ENCODE measurements at regions not wholly inside any gene's neighbourhood (a gene's known extent, or its start where the extent isn't known, plus 50 kb on each side); places are given as distances from the start of the nearest gene placed in this dataset.
A peak's percentile ranks its signal among the peaks of the same experiment; 100 is the strongest.

DNA sequence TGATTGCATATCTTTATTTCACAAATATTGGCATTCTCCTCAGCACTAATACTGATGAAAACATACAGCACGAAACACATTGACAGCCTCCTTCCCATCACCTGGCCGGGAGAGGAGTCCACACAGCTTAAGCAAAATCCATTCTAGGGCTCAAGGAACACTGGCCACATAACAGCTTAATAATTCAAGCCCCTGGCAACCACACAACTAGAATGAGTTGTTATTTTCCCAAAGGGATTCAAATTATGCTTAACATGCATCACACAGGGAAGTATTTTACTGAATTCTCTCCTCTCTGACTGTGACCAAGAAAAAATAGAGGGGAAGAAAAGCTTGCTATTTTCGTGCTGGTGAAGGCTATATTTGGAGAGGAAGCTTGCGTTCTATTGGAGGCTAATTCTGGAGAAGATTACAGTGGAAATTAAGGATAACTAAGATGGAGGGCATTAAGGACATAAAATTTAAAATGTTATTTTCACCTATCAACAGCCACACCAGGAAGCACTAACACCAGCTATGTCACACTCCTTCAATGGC lies 198.5 kb downstream of the ADGRG6 start:
- ATAC-seq (no peak), DNase-seq (no peak)
- H3K4me3 ChIP-seq (ENCODE audit: low read length) = no peak overlapping the region
- H3K27ac ChIP-seq (ENCODE audit: low read length) = no peak overlapping the region
- 37% methylated on average over 4 of the region's 4 CpGs for WGBS
- H3K4me1 ChIP-seq (ENCODE audit: control insufficient read depth, insufficient read depth, low read length) = no peaks in the 10 kb centered on the region
- H3K27me3 ChIP-seq (ENCODE audit: control insufficient read depth, insufficient read depth) = no peaks in the 10 kb centered on the region
- intact Hi-C loops (cut with DNase I) = no loop called here
- H3K9me3 ChIP-seq (ENCODE audit: control insufficient read depth, low read length) = no peaks in the 10 kb centered on the region

DNA sequence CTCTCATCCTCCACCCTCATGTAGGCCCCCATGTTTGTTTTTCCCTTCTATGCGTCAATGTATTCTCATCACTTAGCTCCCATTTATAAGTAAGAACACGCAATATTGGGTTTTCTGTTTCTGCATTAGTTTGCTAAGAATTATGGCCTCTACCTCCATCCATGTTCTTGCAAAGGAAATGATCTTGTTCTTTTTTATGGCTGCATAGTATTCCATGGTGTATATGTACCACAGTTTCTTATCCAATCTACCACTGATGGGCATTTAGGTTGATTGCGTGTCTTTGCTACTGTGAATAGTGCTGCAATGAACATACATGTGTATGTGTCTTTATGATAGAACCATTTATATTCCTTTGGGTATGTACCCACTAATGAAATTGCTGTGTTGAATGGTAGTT lies 200.0 kb downstream of the ADGRG6 start:
- no peak overlapping the region for H3K4me3 ChIP-seq (ENCODE audit: low read length)
- no peak overlapping the region for H3K27ac ChIP-seq (ENCODE audit: low read length)
- DNase-seq = no peak
- intact Hi-C loops (cut with DNase I) = no loop called here
- H3K4me1 ChIP-seq (ENCODE audit: control insufficient read depth, insufficient read depth, low read length) = no peaks in the 10 kb centered on the region
- no peak for ATAC-seq
- no peaks in the 10 kb centered on the region for H3K27me3 ChIP-seq (ENCODE audit: control insufficient read depth, insufficient read depth)
- WGBS = 75% methylated on average over 3 of the region's 3 CpGs
- no peaks in the 10 kb centered on the region for H3K9me3 ChIP-seq (ENCODE audit: control insufficient read depth, low read length)

DNA sequence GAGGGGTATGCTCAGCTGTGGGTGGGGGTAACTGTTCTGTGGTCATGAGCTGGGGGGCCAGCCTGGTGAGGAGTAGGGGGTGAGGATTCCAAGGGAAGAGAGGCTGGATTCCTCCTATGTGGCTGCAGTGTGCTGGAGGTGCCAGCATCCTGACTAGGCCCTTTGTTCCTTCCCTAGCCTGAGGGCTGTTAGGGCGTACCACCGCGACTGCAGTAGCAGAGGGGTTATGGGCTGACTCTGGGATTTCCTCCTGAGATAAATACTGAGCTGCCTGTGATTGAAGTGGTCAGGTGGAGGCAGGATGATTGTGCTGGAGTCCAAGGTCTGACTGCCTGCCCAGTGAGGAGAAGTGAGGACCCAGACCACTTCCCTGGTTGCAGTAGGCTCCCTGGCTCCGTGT lies 205.3 kb downstream of the ADGRG6 start:
- intact Hi-C loops (cut with DNase I) = no loop called here
- ATAC-seq (no peak), DNase-seq (no peak)
- no peaks in the 10 kb centered on the region for H3K27me3 ChIP-seq (ENCODE audit: control insufficient read depth, insufficient read depth)
- no peaks in the 10 kb centered on the region for H3K4me1 ChIP-seq (ENCODE audit: control insufficient read depth, insufficient read depth, low read length)
- H3K9me3 ChIP-seq (ENCODE audit: control insufficient read depth, low read length) = no peaks in the 10 kb centered on the region
- H3K4me3 ChIP-seq (ENCODE audit: low read length) = no peak overlapping the region
- H3K27ac ChIP-seq (ENCODE audit: low read length) = no peak overlapping the region
- 90% methylated on average over 4 of the region's 4 CpGs for WGBS

DNA sequence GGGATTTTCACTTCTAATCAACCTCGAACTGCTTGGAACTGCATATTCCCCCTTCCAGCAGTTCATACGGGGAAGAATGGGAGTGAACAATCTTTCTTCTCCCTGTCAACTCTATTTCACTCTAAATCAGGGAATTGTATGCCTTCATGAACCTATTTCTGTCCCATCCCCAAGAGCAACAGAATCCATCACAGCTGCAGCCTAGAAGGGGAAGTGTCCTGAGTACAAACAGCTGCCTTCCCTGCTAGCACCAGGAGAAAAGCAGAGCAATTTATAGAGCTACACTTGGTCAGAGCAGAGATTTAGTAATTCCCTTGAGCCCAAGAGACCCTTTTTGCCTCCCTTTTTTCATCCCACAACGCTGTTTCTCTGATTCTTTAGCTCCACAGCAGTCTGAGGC lies 208.4 kb downstream of the ADGRG6 start:
- intact Hi-C loops (cut with DNase I) = no loop called here
- Histone ChIP-seq H3K27ac (ENCODE audit: low read length) (no peak overlapping the region), H3K4me1 (ENCODE audit: control insufficient read depth, insufficient read depth, low read length) (no peaks in the 10 kb centered on the region), H3K27me3 (ENCODE audit: control insufficient read depth, insufficient read depth) (no peaks in the 10 kb centered on the region), H3K4me3 (ENCODE audit: low read length) (no peak overlapping the region), H3K9me3 (ENCODE audit: control insufficient read depth, low read length) (no peaks in the 10 kb centered on the region)
- WGBS = 45% methylated on average over 3 of the region's 3 CpGs
- DNase-seq (no peak), ATAC-seq (no peak)

DNA sequence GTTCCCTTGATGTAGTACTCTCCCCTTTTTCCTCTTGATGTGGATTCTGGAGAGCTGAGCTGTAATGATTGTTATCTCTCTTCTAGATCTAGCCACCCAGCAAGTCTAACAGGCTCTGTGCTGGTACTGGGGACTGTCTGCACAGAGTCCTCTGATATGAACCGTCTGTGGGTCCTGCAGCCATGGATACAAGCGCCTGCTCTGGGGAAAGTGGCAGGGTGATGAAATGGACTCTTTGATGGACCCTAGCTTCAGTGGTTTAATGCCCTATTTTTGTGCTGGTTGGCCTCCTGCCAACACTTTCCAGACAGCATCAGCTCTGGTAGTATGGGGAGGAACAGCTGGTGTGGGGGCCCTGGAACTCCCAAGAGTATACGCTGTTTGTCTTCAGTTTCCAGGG lies 216.3 kb downstream of the ADGRG6 start:
- intact Hi-C loops (cut with DNase I) = no loop called here

DNA sequence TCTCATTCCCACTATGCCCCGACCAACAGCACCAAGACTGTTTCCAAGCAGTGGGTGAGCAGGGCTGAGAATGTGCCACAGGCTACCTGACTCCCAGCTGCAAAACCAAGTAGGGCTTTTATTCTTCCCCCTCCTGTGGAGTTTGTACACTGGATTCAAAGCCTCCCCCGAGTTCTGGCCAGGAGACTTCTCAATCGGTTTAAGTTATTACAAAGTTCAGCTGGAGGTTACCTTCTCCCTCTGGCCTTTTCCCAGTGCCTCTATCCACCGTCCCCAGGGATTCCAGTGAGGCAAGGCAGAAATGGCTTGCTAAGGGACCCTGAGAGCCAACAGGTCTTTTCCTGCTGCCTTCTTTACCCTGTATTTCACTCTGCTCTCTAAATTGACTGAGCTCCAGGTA lies 217.0 kb downstream of the ADGRG6 start:
- ATAC-seq (no peak), DNase-seq (no peak)
- H3K9me3 ChIP-seq (ENCODE audit: control insufficient read depth, low read length) = no peaks in the 10 kb centered on the region
- H3K4me1 ChIP-seq (ENCODE audit: control insufficient read depth, insufficient read depth, low read length) = no peaks in the 10 kb centered on the region
- H3K27me3 ChIP-seq (ENCODE audit: control insufficient read depth, insufficient read depth) = no peaks in the 10 kb centered on the region
- intact Hi-C loops (cut with DNase I) = no loop called here
- H3K4me3 ChIP-seq (ENCODE audit: low read length) = no peak overlapping the region
- WGBS = 62% methylated on average over 4 of the region's 4 CpGs
- H3K27ac ChIP-seq (ENCODE audit: low read length) = no peak overlapping the region

More for the DNA sequence above, 216.3 kb downstream of the ADGRG6 start:
- 35% methylated on average over 3 of the region's 3 CpGs for WGBS
- no peak overlapping the region for H3K27ac ChIP-seq (ENCODE audit: low read length)
- H3K4me1 ChIP-seq (ENCODE audit: control insufficient read depth, insufficient read depth, low read length) = no peaks in the 10 kb centered on the region
- peak in 1 of 3 donors; percentile 23 for DNase-seq
- H3K27me3 ChIP-seq (ENCODE audit: control insufficient read depth, insufficient read depth) = no peaks in the 10 kb centered on the region
- H3K4me3 ChIP-seq (ENCODE audit: low read length) = no peak overlapping the region
- ATAC-seq = no peak
- no peaks in the 10 kb centered on the region for H3K9me3 ChIP-seq (ENCODE audit: control insufficient read depth, low read length)

DNA sequence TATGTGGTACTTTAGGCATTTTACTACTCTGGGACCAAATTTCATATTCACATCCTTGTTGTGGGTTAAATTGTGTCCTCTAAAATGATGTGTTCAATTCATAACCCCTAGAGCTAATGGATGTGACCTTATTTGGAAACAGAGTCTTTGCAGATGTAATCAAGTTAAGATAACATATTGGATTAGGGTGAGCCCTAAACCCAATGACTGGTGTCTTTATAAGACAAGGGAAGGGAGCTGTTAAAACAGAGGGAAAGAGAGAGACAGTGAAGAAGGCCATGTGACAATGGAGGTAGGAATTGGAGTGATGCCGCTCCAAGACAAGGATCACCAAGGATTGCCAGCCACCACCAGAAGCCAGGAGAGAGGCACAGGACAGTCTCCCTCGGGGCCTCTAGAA lies 220.0 kb downstream of the ADGRG6 start:
- intact Hi-C loops (cut with DNase I) = no loop called here
- no peak overlapping the region for H3K27ac ChIP-seq (ENCODE audit: low read length)

DNA sequence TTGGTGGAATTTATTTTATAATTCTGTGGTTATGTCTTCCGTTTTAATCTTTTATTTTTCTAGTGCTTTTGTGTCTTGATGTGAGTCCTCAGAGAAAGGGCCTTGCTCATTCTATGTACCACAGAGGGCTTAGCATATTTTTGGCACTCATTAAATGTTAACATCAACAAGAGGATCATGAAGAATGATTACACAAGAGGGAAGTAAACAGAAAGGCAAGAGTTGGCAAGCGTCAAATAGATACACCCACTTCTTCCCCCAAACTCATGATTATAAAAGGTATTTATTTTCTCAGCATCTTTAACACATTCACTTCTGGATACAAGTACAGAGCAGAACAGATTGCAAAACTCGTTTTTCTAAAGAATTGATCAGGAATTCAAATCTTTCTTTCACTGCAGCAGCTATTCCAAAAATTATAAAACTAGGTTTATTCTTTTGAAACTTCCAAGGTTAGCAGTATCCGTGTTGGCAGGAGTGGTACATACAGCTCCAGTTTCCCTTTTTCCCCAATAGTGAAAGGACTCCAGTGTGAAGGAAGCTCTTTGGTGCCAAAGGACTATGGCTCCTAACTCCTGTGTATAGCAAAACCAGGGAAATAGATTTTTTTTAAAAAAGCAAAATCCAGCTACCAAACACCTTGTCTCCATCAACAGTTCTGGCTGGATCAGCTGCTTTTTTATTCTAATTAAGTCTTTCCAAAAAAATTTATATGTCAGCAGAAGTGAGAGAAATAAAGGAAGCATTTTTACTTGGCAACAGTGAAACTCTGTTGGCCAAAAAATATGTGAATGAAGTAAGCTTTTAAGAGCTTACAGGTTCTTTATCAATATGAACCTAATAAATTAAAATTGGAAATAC lies 221.9 kb downstream of the ADGRG6 start:
- 43% methylated on average over 4 of the region's 4 CpGs for WGBS
- H3K27me3 ChIP-seq (ENCODE audit: control insufficient read depth, insufficient read depth) = no peaks in the 10 kb centered on the region
- no peak overlapping the region for H3K27ac ChIP-seq (ENCODE audit: low read length)
- no peaks in the 10 kb centered on the region for H3K4me1 ChIP-seq (ENCODE audit: control insufficient read depth, insufficient read depth, low read length)
- H3K4me3 ChIP-seq (ENCODE audit: low read length) = no peak overlapping the region
- no peaks in the 10 kb centered on the region for H3K9me3 ChIP-seq (ENCODE audit: control insufficient read depth, low read length)
- intact Hi-C loops (cut with DNase I) = no loop called here
- ATAC-seq (no peak), DNase-seq (no peak)

More for the DNA sequence above, 220.0 kb downstream of the ADGRG6 start:
- Histone ChIP-seq H3K9me3 (ENCODE audit: control insufficient read depth, low read length) (no peaks in the 10 kb centered on the region), H3K27me3 (ENCODE audit: control insufficient read depth, insufficient read depth) (no peaks in the 10 kb centered on the region), H3K4me1 (ENCODE audit: control insufficient read depth, insufficient read depth, low read length) (no peaks in the 10 kb centered on the region), H3K4me3 (ENCODE audit: low read length) (no peak overlapping the region)
- no peak for DNase-seq
- 87% methylated on average over 2 of the region's 2 CpGs for WGBS
- no peak for ATAC-seq

DNA sequence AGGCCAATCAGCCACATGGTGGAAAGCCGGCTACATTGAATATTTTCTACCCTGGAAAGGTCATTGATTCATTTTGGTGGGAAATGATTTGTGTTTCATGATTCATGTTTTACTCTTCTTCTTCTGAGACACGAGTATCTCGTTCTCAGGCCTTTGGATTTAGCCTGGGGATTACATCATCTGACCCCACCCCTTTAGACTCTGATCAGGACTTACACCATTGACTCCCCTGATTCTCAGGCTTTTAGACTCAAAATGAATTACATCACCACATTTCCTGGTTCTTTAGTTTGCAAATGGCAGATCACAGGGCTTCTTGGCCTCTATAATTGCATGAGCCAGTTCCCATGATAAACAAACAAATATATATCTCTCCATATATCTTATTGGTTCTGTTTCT lies 228.8 kb downstream of the ADGRG6 start:
- Histone ChIP-seq H3K4me3 (ENCODE audit: low read length) (no peak overlapping the region), H3K4me1 (ENCODE audit: control insufficient read depth, insufficient read depth, low read length) (no peaks in the 10 kb centered on the region), H3K27ac (ENCODE audit: low read length) (no peak overlapping the region), H3K27me3 (ENCODE audit: control insufficient read depth, insufficient read depth) (no peaks in the 10 kb centered on the region), H3K9me3 (ENCODE audit: control insufficient read depth, low read length) (no peaks in the 10 kb centered on the region)
- 74% methylated on average over 3 of the region's 3 CpGs for WGBS
- DNase-seq (no peak), ATAC-seq (no peak)
- intact Hi-C loops (cut with DNase I) = no loop called here

DNA sequence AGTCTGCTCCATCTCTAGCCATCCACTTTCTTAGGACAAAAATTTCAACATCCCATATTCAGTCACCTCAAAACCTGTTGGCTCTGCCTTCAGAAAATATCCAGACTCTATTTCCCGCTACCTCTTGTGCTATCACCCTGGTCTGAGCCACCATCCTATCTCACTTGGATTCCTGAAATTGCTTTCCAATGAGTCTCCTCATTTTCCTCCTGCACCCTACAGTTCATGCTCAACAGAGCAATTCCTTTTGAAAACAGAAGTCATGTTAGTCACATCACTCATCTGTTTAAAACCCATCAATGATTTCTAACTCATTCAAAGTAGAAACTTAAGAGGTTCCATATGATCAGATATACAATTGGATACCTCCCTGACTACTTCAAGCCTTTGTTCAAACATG lies 229.9 kb downstream of the ADGRG6 start:
- no peaks in the 10 kb centered on the region for H3K4me1 ChIP-seq (ENCODE audit: control insufficient read depth, insufficient read depth, low read length)
- no peaks in the 10 kb centered on the region for H3K9me3 ChIP-seq (ENCODE audit: control insufficient read depth, low read length)
- WGBS = 54% methylated on average over 1 of the region's 1 CpG
- H3K4me3 ChIP-seq (ENCODE audit: low read length) = no peak overlapping the region
- intact Hi-C loops (cut with DNase I) = no loop called here
- H3K27ac ChIP-seq (ENCODE audit: low read length) = no peak overlapping the region
- DNase-seq (no peak), ATAC-seq (no peak)
- no peaks in the 10 kb centered on the region for H3K27me3 ChIP-seq (ENCODE audit: control insufficient read depth, insufficient read depth)

DNA sequence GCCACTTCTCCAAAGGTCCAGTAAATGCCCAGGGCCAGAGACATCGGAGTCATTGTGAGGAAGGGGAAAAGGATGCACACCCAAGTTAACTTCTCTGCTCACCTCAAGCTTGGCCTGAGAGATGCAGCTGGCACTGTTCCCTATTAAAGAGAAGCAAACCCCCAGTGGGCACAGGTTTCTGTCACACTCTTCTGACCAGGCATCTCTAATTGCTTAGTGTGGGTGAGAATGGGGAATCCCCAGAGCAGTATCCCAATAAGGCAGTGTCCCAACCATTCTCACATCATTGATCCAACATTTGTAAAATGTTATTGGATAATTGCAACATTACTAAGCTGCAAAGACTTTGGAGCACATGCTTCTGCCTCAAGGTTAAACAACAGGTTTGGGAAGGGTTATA lies 232.3 kb downstream of the ADGRG6 start:
- no peak for DNase-seq
- H3K27me3 ChIP-seq (ENCODE audit: control insufficient read depth, insufficient read depth) = no peaks in the 10 kb centered on the region
- intact Hi-C loops (cut with DNase I) = no loop called here
- no peak for ATAC-seq
- no peak overlapping the region for H3K4me3 ChIP-seq (ENCODE audit: low read length)
- H3K9me3 ChIP-seq (ENCODE audit: control insufficient read depth, low read length) = no peaks in the 10 kb centered on the region
- H3K27ac ChIP-seq (ENCODE audit: low read length) = no peak overlapping the region
- WGBS = 92% methylated on average over 1 of the region's 1 CpG
- H3K4me1 ChIP-seq (ENCODE audit: control insufficient read depth, insufficient read depth, low read length) = no peaks in the 10 kb centered on the region
